Endothelial cell of umbilical vein (primary cell): ENCODE measurements at regions not wholly inside any gene's neighbourhood (a gene's known extent, or its start where the extent isn't known, plus 50 kb on each side); places are given as distances from the start of the nearest gene placed in this dataset.

Source experiments
- BruUV-seq: library from RNA; stranded (reverse); fragments of 400-500 nt; replicated peaks from 2 replicates; lab custom pipeline; 2021; lab: Mats Ljungman, UMichigan
- CTCF ChIA-PET: fragments of 300-600, 350-600 bp; sonication (Branson Sonifier 250); formaldehyde crosslinking; loops from one replicate; lab custom pipeline; 2021; ENCODE audit warnings: antibody characterized with exemption, inconsistent platforms; lab: Charles Lee
- POLR2A ChIA-PET: fragments of 300-600, 350-600 bp; sonication (Branson Sonifier 250); formaldehyde crosslinking; loops from one replicate; lab custom pipeline; 2021; ENCODE audit warnings: antibody characterized with exemption, inconsistent platforms; lab: Charles Lee
- DNase-seq: peaks from one replicate; pipeline ENCODE4 v3.0.0-alpha.2; 2011; ENCODE audit warnings: low read depth, low spot score
- FAIRE-seq: peaks from 2 replicates; lab custom pipeline; 2011; peaks lifted over from hg19 to GRCh38; lab: Jason Lieb, UNC
- H2AFZ ChIP-seq: 2 replicates; pipeline ENCODE4 v1.6.0; 2012; ENCODE audit warnings: low read depth, low read length, control low read depth, inconsistent platforms
- H3K27ac ChIP-seq: 2 replicates; pipeline ENCODE4 v1.5.1; 2011; ENCODE audit warnings: low read depth, mild to moderate bottlenecking, control low read depth, low read length, moderate library complexity; ENCODE audit not compliant: insufficient read depth
- H3K27me3 ChIP-seq, 2 experiments: 2 replicates each; pipeline versions ENCODE4 v1.6.0 to v1.6.1; 2011; ENCODE audit warnings: low read length in 2 of 2, mixed read lengths in 1 of 2; ENCODE audit not compliant: control insufficient read depth in 2 of 2, insufficient read depth in 2 of 2
- H3K36me3 ChIP-seq, 2 experiments: 2 replicates in 1 of 2; 3 replicates in 1 of 2; pipeline ENCODE4 v1.5.1; 2011; ENCODE audit warnings: low read length in 2 of 2, mild to moderate bottlenecking in 1 of 2, moderate library complexity in 1 of 2; ENCODE audit not compliant: control insufficient read depth in 2 of 2, insufficient read depth in 2 of 2; ENCODE audit errors: extremely low read depth in 1 of 2
- H3K4me1 ChIP-seq: 3 replicates; pipeline ENCODE4 v1.5.1; 2011; ENCODE audit warnings: mild to moderate bottlenecking, low read length; ENCODE audit not compliant: control insufficient read depth, insufficient read depth; ENCODE audit errors: extremely low read depth
- H3K4me2 ChIP-seq: 2 replicates; pipeline ENCODE4 v1.6.1; 2011; ENCODE audit warnings: low read length, control low read depth, mixed read lengths; ENCODE audit not compliant: insufficient read depth
- H3K4me3 ChIP-seq, 3 experiments: fragments of 200-600 bp in 1 of 3; sonication (generic), shearing (Covaris generic) in 1 of 3; replicated peaks in 1 of 3; 2 replicates each; pipeline ENCODE4 v1.5.1; 2011 to 2016; ENCODE audit warnings: control low read depth in 3 of 3, low read length in 3 of 3, mild to moderate bottlenecking in 2 of 3, inconsistent platforms in 1 of 3, low read depth in 1 of 3, moderate library complexity in 1 of 3; ENCODE audit not compliant: insufficient read depth in 1 of 3
- H3K79me2 ChIP-seq: 2 replicates; pipeline ENCODE4 v1.6.0; 2012; ENCODE audit warnings: low read length, inconsistent platforms; ENCODE audit not compliant: control insufficient read depth, insufficient read depth
- H3K9ac ChIP-seq: replicated peaks from 2 replicates; pipeline ENCODE3; 2011; ENCODE audit warnings: low read length, control low read depth; ENCODE audit not compliant: insufficient read depth; ENCODE audit errors: extremely low read depth
- H3K9me1 ChIP-seq: replicated peaks from 3 replicates; pipeline ENCODE4 v1.6.0; 2011; ENCODE audit warnings: mild to moderate bottlenecking, low read length; ENCODE audit not compliant: control insufficient read depth, insufficient read depth; ENCODE audit errors: extremely low read depth
- H3K9me3 ChIP-seq: replicated peaks from 2 replicates; pipeline ENCODE4 v1.5.1; 2012; ENCODE audit warnings: low read length, inconsistent platforms; ENCODE audit not compliant: control insufficient read depth, insufficient read depth
- H4K20me1 ChIP-seq: replicated peaks from 2 replicates; pipeline ENCODE3; 2011; ENCODE audit warnings: mild to moderate bottlenecking, low read length; ENCODE audit not compliant: control insufficient read depth, insufficient read depth; ENCODE audit errors: extremely low read depth
- CTCF ChIP-seq, 2 donors: IDR thresholded peaks; 1 replicate in 1 of 2; 2 replicates in 1 of 2; pipeline ENCODE4 v1.5.1; 2011; ENCODE audit warnings: low read length in 2 of 2, mild to moderate bottlenecking in 2 of 2, moderate library complexity in 2 of 2, control low read depth in 1 of 2, inconsistent platforms in 1 of 2, low read depth in 1 of 2; ENCODE audit not compliant: insufficient read depth in 1 of 2; ENCODE audit errors: extremely low read depth in 1 of 2
- EZH2 ChIP-seq: IDR thresholded peaks from 2 replicates; pipeline ENCODE4 v1.6.1; 2012; ENCODE audit warnings: borderline replicate concordance, low read depth, mild to moderate bottlenecking, moderate library complexity, low read length, inconsistent platforms; ENCODE audit not compliant: severe bottlenecking
- FOS ChIP-seq: IDR thresholded peaks from 2 replicates; pipeline ENCODE4 v1.6.1; 2011; ENCODE audit warnings: mild to moderate bottlenecking, low read length, moderate library complexity, borderline replicate concordance; ENCODE audit not compliant: insufficient read depth
- GATA2 ChIP-seq: IDR thresholded peaks from 2 replicates; pipeline ENCODE4 v1.7.0; 2011; ENCODE audit warnings: low read depth, mild to moderate bottlenecking, moderate library complexity, mixed read lengths, low read length; ENCODE audit not compliant: insufficient read length, insufficient read depth
- JUN ChIP-seq: IDR thresholded peaks from 2 replicates; pipeline ENCODE4 v1.6.1; 2011; ENCODE audit warnings: borderline replicate concordance, low read depth; ENCODE audit not compliant: insufficient read length, insufficient read depth
- MAX ChIP-seq: IDR thresholded peaks from 2 replicates; pipeline ENCODE4 v1.6.1; 2011; ENCODE audit not compliant: insufficient read depth, insufficient read length
- MYC ChIP-seq: IDR thresholded peaks from one replicate; pipeline ENCODE4 v1.6.1; 2011; ENCODE audit warnings: mild to moderate bottlenecking, low read depth, low read length
- POLR2A ChIP-seq: IDR thresholded peaks from 2 replicates; pipeline ENCODE4 v1.6.1; 2012; ENCODE audit warnings: low read depth, mild to moderate bottlenecking, control low read depth, low read length
- POLR2AphosphoS5 ChIP-seq: IDR thresholded peaks from 2 replicates; pipeline ENCODE4 v1.6.1; 2012; ENCODE audit warnings: low read depth, mild to moderate bottlenecking, control low read depth, low read length, moderate library complexity; ENCODE audit not compliant: insufficient read depth
- dilution Hi-C: fragments of 300-500 bp; cut with MboI; formaldehyde crosslinking; loops from one replicate; pipeline ENCODE4 v1.15.0; 2019; ENCODE audit warnings: low sequenced_read_pairs; ENCODE audit not compliant: extremely low pct_ligation_motif_present
- intact Hi-C: fragments of 100-400 bp; cut with micrococcal nuclease; formaldehyde crosslinking; loops from one replicate; pipeline ENCODE4 v1.10.0; 2022

GRCh38 chr13:40163066-40164000 lies 503.1 kb downstream of the FOXO1 start:
- no peaks in the 10 kb centered on the region for H3K36me3 ChIP-seq
- TF ChIP-seq FOS: no peak
- no peak for TF ChIP-seq MAX
- no peak for TF ChIP-seq JUN
- TF ChIP-seq MYC: no peak
- no peak for TF ChIP-seq GATA2
- TF ChIP-seq CTCF (IDR thresholded peaks at IDR 0.05; ENCODE audit: extremely low read depth in 1 of 2, insufficient read depth in 1 of 2, low read depth in 1 of 2, low read length in 2 of 2): no peak
- TF ChIP-seq EZH2: no peak
- TF ChIP-seq POLR2AphosphoS5: no peak
- TF ChIP-seq POLR2A: no peak
- CTCF ChIA-PET: interaction anchor here (0.8 to 1.9 kb wide), 4 partner anchors 11 to 26 kb away, joined by 3 to 5 read pairs (median 4); no protein-coding TSS in a partner anchor
- H4K20me1 ChIP-seq: no peaks in the 10 kb centered on the region
- no peak overlapping the region for H3K27ac ChIP-seq
- POLR2A ChIA-PET: no interaction called here
- no peaks in the 10 kb centered on the region for H3K79me2 ChIP-seq
- H3K4me3 ChIP-seq: no peak overlapping the region
- no peak overlapping the region for H2AFZ ChIP-seq
- dilution Hi-C loops: no loop called here
- H3K9ac ChIP-seq: no peak overlapping the region
- H3K9me1 ChIP-seq: no peaks in the 10 kb centered on the region
- BruUV-seq: no TSS peak
- peaks cover 18% of the 10 kb centered on the region for H3K4me1 ChIP-seq
- no peak for DNase-seq
- H3K27me3 ChIP-seq: no peaks in the 10 kb centered on the region
- FAIRE-seq: no peak
- no peak overlapping the region for H3K4me2 ChIP-seq
- intact Hi-C loops: no loop called here
- no peaks in the 10 kb centered on the region for H3K9me3 ChIP-seq
